Choroid plexus epithelial cell (primary cell): ENCODE measurements at regions not wholly inside any gene's neighbourhood (a gene's known extent, or its start where the extent isn't known, plus 50 kb on each side); places are given as distances from the start of the nearest gene placed in this dataset.
"Not testable (repeated sequence)": the region's sequence is repeated elsewhere in the genome, so short reads cannot be mapped to it uniquely, and the experiment has no call there.

Experiments used
- DNase-seq: peaks from one replicate; pipeline ENCODE4 v3.0.0-alpha.2; 2010; ENCODE audit warnings: low read depth
- H3K4me3 ChIP-seq: 2 replicates; pipeline ENCODE4 v1.5.1; 2011; ENCODE audit warnings: low read depth, mild to moderate bottlenecking, control low read depth, low read length, moderate library complexity
- TF ChIP-seq, protein P1 (sequence below): conservative IDR thresholded peaks from 2 replicates; pipeline ENCODE4 v1.5.1; 2011; ENCODE audit warnings: low read depth, mild to moderate bottlenecking, control low read depth, inconsistent platforms, low read length, moderate library complexity

DNA sequence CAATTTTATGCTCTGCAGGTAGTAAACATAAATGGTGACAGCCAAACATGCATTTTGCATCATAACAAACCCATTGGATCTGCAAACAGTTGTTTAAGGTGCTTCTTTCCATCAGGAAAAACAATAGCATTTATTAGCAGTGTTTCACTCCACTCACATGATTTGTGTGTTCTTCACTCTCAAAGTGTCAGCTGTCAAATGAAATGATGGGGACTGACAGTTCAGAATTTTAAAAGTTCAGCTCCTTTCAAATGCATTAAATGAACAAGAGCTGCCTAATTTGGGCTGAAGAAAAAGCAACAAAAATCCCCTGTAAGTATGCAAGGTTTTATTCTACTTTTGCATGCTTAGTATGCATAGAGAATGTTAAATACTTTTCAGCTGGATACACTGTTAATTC lies 145.2 kb upstream of the CDIN1 start:
- H3K4me3 ChIP-seq = no peak overlapping the region
- TF ChIP-seq, protein P1, sequence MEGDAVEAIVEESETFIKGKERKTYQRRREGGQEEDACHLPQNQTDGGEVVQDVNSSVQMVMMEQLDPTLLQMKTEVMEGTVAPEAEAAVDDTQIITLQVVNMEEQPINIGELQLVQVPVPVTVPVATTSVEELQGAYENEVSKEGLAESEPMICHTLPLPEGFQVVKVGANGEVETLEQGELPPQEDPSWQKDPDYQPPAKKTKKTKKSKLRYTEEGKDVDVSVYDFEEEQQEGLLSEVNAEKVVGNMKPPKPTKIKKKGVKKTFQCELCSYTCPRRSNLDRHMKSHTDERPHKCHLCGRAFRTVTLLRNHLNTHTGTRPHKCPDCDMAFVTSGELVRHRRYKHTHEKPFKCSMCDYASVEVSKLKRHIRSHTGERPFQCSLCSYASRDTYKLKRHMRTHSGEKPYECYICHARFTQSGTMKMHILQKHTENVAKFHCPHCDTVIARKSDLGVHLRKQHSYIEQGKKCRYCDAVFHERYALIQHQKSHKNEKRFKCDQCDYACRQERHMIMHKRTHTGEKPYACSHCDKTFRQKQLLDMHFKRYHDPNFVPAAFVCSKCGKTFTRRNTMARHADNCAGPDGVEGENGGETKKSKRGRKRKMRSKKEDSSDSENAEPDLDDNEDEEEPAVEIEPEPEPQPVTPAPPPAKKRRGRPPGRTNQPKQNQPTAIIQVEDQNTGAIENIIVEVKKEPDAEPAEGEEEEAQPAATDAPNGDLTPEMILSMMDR = no peak
- DNase-seq = no peak

DNA sequence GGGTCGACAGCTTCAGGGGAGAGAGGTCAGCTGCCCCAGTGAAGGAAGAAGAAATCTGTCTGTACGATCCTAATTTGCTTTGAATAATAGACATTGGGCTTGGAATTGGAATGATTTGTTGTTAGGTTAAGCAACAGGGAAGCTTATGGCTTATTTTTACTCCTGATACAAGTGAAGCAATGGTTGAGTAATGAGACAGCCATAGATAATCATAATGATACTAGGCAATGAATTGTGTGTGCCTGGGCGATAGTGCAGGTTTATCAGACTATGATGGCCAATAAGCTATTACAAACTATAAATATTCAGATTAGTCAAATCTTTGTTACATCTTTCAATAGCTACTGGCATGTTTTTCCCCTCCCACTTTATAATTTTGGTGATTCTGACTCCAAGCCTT lies 140.9 kb upstream of the CDIN1 start:
- no peak overlapping the region for H3K4me3 ChIP-seq
- no peak for DNase-seq
- TF ChIP-seq, protein P1 = no peak

DNA sequence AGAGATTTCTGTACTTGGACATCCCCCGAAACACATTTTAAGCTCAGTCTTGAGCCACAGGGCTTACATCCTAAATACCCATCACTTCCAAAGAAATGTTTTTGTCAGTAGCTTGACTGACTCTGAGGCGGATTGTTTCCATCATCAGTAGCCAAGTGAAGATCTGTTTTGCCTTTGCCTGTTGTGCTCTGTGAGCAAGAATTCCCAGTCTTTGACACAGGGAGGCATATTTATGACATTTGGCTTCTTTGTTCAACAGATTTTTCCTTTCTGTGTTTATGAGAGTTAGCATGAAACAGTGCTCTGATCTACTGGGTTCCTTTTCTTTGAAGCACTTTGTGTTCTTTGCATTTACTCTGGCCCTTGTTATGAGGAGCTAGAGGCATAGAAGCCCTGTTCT lies 132.1 kb upstream of the CDIN1 start:
- DNase-seq = no peak
- H3K4me3 ChIP-seq = no peak overlapping the region
- TF ChIP-seq, protein P1 = no peak

DNA sequence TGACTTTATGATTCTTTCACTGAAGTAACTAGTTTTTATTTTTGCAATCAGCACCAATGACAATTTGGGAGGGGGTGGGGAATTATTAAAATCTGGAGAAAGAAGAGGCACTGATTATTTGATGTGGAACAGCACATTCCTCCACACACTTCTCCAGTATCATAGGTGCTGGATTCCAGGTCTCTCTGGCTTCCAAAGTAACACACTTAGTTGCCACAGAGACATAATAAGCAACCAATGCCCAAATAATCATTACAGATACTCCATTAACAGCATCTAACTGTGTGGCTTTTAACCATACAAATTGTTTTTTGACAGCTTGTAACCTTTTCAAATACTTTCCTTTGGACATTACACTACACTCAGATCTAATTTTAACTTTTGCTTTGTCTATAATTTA lies 131.0 kb upstream of the CDIN1 start:
- no peak for DNase-seq
- TF ChIP-seq, protein P1 = no peak
- no peak overlapping the region for H3K4me3 ChIP-seq

DNA sequence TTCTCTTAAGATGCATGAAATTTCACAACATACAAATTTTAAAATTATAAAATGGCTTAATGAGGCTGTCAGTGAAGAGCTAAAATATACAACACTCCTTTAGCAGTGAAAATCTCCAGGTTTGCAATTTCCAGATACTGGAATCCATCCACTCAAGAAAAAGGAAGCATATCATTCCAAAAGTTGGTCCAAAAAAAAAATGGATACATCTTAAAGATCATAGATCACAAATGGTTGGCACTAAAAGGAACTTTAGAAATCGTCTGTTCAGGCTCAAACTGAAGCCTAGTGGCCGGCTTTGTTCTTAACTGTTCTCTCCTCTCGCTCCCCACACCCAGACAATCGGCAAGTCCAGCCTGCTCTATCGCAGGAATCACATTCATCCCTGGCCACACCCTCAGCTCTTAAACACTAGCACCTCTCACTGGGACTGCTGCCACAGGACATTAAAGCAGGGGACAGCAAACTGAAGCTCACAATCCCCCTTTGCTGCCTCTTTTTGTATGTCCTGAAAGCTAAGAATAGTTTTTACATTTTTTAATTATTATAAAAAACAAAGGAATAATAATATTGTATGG lies 130.3 kb upstream of the CDIN1 start:
- H3K4me3 ChIP-seq = no peak overlapping the region
- DNase-seq = no peak

DNA sequence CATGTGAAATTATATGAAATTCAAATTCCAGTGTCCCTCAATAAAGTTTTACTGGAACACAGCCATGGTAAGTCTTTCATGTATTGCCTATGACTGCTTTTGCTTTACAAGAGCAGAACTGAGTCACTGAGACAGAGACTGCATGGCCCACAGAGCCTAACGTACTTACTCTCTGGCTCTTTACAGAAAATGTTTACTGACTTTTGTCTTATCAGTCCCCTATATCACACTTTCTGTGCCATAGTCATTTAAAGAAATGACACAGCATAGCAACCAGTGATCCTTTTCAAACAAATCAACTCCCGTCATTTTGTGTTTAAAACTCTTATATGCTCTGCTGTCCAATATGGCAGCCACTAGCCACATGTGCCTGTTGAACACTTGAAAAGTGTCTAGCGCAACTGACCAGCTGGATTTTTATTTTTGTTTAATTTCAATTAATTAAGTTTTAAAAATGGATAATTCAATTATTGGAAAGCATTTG lies 129.7 kb upstream of the CDIN1 start:
- TF ChIP-seq, protein P1 = no peak
- no peak overlapping the region for H3K4me3 ChIP-seq
- DNase-seq = no peak

More for the DNA sequence above, 130.3 kb upstream of the CDIN1 start:
- TF ChIP-seq, protein P1 = no peak

DNA sequence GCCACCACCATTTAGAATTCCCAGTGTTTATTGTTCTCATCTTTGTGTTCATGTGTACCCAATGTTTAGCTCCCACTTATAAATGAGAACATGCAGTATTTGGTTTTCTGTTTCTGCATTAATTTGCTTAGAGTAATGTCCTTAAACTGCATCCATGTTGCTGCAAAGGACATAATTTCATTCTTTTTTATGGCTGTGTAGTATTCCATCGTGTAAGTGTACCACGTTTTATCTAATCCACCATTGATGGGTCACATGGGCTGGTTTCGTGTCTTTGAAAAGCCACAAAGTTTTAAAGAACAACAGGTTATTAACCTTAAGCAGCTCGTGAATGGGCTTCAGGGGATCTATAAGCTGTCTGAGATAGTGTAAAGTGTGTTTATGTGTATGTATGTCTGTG lies 125.2 kb upstream of the CDIN1 start:
- H3K4me3 ChIP-seq, DNase-seq: not testable (repeated sequence)
